Heart right ventricle (tissue), 16 donors: ENCODE measurements at regions not wholly inside any gene's neighbourhood (a gene's known extent, or its start where the extent isn't known, plus 50 kb on each side); places are given as distances from the start of the nearest gene placed in this dataset.
A peak's percentile ranks its signal among the peaks of the same experiment; 100 is the strongest.

Experiments used
- ATAC-seq, 8 donors: fragments of 200-7000 bp; cut with Tn5 transposase; one replicate each; pipeline ENCODE4 v1.9.1; 2020; ENCODE audit warnings: mild to moderate bottlenecking in 8 of 8, moderate library complexity in 8 of 8, moderate number of reproducible peaks in 1 of 8
- DNase-seq, 2 donors: peaks; one replicate each; pipeline ENCODE4 v3.0.0-alpha.2; 2020
- H3K27ac ChIP-seq, 10 donors: fragments of 200-600 bp; sonication (generic) in 2 of 10; one replicate each; pipeline versions ENCODE4 v1.5.0 to v1.8.0; 2020 to 2022; ENCODE audit warnings: mild to moderate bottlenecking in 3 of 10
- H3K27me3 ChIP-seq, 7 donors: fragments of 200-600 bp; one replicate each; pipeline ENCODE4 v1.8.0; 2021 to 2022; ENCODE audit warnings: mild to moderate bottlenecking in 2 of 7
- H3K36me3 ChIP-seq, 9 donors: fragments of 200-600 bp; sonication (generic) in 1 of 9; one replicate each; pipeline versions ENCODE4 v1.5.0 to v1.8.0; 2020 to 2022; ENCODE audit warnings: mild to moderate bottlenecking in 2 of 9
- H3K4me1 ChIP-seq, 9 donors: fragments of 200-600 bp; sonication (generic) in 1 of 9; one replicate each; pipeline versions ENCODE4 v1.5.0 to v1.8.0; 2020 to 2022; ENCODE audit warnings: mild to moderate bottlenecking in 4 of 9
- H3K4me3 ChIP-seq, 10 donors: fragments of 200-600 bp; sonication (generic) in 2 of 10; one replicate each; pipeline versions ENCODE4 v1.5.0 to v1.8.0; 2020 to 2022; ENCODE audit warnings: mild to moderate bottlenecking in 7 of 10, moderate library complexity in 2 of 10
- H3K9me3 ChIP-seq, 11 donors: fragments of 200-600 bp in 10 of 11; sonication (generic) in 2 of 11; one replicate each; pipeline versions ENCODE4 v1.5.0 to v1.8.0; 2013 to 2022; ENCODE audit warnings: mild to moderate bottlenecking in 2 of 11, control low read depth in 1 of 11, moderate library complexity in 1 of 11
- WGBS, 2 donors: extraction: QIAGEN DNeasy Blood & Tissue Kit; methylation state at CpG; one replicate each; pipeline ENCODE4 v1.1.7; 2013; ENCODE audit warnings: inconsistent platforms in 1 of 2; 5-methylcytosine and 5-hydroxymethylcytosine counted together
- intact Hi-C, 10 donors: fragments of 100-400 bp; cut with DNase I; formaldehyde crosslinking; loops; one replicate each; pipeline versions ENCODE4 v1.11.1 to v1.14.2; 2022
- TF ChIP-seq, protein P1 (sequence below), 9 donors: fragments of 200-600 bp; sonication (generic) in 2 of 9; IDR thresholded peaks; one replicate each; pipeline versions ENCODE4 v1.5.0 to v1.8.0; 2021 to 2022; ENCODE audit warnings: antibody characterized with exemption in 9 of 9, mild to moderate bottlenecking in 5 of 9, moderate library complexity in 1 of 9
- donor health status: Arrhythmogenic right ventricular cardiomyopathy.
- donor health status: ischemic (EF 13 %, LVEDD 7.1; RV severe dilation, severe dysfunction).
- donor health status: healthy with polysubstance abuse.
- donor health status: DM: no; HTN: yes; CAD: no.
- donor health status: DM: no; HTN: no; CAD: no.
- donor health status: ischemic (EF 25% LVEDD 6.9; RV normal size, moderate dysfunction).
- donor health status: ischemic (EF 25% LVEDD 5.7; RV mildly dilated, moderate dysfunction).
- donor health status: healthy.
- donor health status: DM: yes; HTN: yes; CAD: no.
- donor health status: Ischemic cardiomyopathy.
- donor health status: ischemic (EF 35%, LVEDD 5.7; RV mildly dilated, moderate dysfunction).
- donor health status: nonischemic (EF 11% LVEDD 7.7; RV severe dilation, severe dysfunction).
- donor health status: DM: yes; HTN: yes; CAD: no.
- donor health status: PGD.
- donor health status: ischemic (EF 29% LVEDD 5.4; RV normal size, mild dysfunction).
- donor health status: nonischemic (EF 23%, LVEDD 6.1; RV moderate dilation, normal function).

DNA sequence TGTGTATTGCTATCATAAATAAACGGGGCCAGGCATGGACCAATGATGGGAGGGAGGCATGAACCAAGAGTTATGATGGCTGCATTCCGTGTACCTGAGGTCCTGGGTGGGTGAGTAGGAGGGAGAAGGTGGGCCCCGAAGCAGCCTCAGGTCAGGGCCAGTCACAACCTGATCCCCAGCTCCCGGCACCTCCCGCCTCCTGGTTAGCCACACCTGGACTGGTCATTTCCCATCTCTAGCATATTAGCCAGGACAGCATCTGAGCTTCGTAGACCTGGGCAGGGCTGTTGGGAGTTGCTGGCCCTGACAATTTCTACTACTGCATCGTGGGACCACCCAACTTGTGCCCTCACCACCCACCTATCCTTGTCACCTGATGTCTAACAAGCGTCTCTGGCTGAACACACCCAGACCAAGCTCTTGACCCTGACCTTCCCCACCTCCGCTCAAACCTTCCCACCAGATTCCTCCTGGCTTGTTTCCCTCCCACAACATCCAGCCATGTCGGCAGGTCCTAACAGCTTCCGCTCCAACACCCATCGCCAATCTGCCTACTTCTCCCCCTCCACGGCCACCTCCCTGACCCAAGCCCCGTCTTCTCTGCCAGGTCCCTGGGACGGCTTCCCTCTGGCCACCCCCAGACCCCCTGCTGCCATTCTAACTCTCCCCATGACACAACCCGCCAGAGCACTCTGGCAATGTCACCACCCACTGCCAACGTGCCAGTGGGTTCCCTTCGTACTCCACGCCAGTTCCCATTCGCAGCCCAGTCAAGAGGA, 133.8 kb upstream of the IQSEC1 start:
- DNase-seq, result no peak
- TF ChIP-seq, protein P1, sequence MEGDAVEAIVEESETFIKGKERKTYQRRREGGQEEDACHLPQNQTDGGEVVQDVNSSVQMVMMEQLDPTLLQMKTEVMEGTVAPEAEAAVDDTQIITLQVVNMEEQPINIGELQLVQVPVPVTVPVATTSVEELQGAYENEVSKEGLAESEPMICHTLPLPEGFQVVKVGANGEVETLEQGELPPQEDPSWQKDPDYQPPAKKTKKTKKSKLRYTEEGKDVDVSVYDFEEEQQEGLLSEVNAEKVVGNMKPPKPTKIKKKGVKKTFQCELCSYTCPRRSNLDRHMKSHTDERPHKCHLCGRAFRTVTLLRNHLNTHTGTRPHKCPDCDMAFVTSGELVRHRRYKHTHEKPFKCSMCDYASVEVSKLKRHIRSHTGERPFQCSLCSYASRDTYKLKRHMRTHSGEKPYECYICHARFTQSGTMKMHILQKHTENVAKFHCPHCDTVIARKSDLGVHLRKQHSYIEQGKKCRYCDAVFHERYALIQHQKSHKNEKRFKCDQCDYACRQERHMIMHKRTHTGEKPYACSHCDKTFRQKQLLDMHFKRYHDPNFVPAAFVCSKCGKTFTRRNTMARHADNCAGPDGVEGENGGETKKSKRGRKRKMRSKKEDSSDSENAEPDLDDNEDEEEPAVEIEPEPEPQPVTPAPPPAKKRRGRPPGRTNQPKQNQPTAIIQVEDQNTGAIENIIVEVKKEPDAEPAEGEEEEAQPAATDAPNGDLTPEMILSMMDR (IDR thresholded peaks at IDR 0.05), result no peak
- Histone ChIP-seq H3K9me3 (no peaks in the 10 kb centered on the region), H3K4me1 (peaks cover 0 to 6% (median 0%) of the 10 kb centered on the region in 9 donors), H3K27ac (no peak overlapping the region), H3K36me3 (no peaks in the 10 kb centered on the region), H3K4me3 (no peak overlapping the region), H3K27me3 (peaks cover 0 to 55% (median 32%) of the 10 kb centered on the region in 7 donors)
- intact Hi-C loops, result no loop called here
- ATAC-seq, result no peak
- WGBS, 2 donors, result 73 to 77% methylated on average over 20 of the region's 20 CpGs

DNA sequence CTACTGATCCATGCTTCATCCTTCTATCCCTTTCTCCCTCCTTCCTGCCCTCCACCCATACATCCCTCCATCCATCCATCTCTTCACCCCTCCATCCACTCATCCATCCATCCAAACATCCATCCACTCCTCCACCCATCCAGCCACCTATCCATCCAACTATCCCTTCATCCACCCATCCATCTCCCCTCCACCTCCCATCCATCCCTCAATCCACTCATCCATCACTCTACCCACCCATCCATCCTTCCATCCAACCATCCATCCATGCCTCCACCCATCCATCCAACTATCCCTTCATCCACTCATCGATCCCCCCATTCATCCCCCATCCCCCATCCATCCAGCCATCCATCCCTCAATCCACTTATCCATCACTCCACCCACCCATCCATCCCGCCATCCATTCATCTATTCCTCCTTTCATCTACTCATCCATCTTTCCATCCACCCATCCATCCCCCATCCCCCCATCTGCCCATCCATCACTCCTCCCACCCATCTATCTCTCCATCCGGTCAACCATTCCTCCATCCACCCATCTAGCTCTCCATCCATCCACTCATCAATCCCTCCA, 132.4 kb upstream of the IQSEC1 start:
- no peak for DNase-seq
- H3K4me1 ChIP-seq, result peaks cover 0 to 6% (median 0%) of the 10 kb centered on the region in 9 donors
- 87 to 93% methylated on average over 3 of the region's 3 CpGs for WGBS, 2 donors
- H3K9me3 ChIP-seq, result no peaks in the 10 kb centered on the region
- no peak overlapping the region for H3K27ac ChIP-seq
- intact Hi-C loops, result no loop called here
- TF ChIP-seq, protein P1 (IDR thresholded peaks at IDR 0.05), result no peak
- no peak overlapping the region for H3K4me3 ChIP-seq
- peaks cover 0 to 61% (median 43%) of the 10 kb centered on the region in 7 donors for H3K27me3 ChIP-seq
- ATAC-seq, result no peak
- no peaks in the 10 kb centered on the region for H3K36me3 ChIP-seq

DNA sequence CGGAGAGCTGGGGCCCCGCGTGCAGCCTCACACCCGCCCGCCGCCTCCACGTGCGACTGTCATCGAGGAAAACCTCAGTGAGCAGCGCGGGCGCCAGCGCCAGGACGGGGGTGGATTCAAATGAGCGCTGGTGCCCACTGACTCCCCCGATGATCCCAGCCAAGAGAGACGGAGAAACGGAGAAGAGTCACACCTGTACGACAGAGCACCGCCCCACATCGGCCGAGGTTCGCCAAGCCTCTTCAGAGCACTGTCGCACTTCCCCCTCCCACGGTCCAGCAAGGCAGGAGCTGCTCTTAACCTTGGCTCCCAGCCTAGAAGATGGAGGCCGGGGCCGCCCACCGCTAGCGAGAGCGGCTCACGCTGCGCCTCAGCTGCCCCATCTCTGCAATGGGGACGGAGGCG, 130.9 kb upstream of the IQSEC1 start:
- TF ChIP-seq, protein P1 (IDR thresholded peaks at IDR 0.05), result no peak
- Histone ChIP-seq H3K4me1 (peaks cover 0 to 6% (median 0%) of the 10 kb centered on the region in 9 donors), H3K4me3 (peak overlapping the region in 2 of 10 donors; percentile 1 to 26), H3K36me3 (no peaks in the 10 kb centered on the region), H3K27ac (no peak overlapping the region), H3K9me3 (no peaks in the 10 kb centered on the region), H3K27me3 (peaks cover 0 to 70% (median 45%) of the 10 kb centered on the region in 7 donors)
- ATAC-seq (peak in 2 of 8 donors; percentile 18 to 29), DNase-seq (no peak)
- 17 to 24% methylated on average over 34 of the region's 34 CpGs for WGBS, 2 donors
- intact Hi-C loops, result no loop called here

DNA sequence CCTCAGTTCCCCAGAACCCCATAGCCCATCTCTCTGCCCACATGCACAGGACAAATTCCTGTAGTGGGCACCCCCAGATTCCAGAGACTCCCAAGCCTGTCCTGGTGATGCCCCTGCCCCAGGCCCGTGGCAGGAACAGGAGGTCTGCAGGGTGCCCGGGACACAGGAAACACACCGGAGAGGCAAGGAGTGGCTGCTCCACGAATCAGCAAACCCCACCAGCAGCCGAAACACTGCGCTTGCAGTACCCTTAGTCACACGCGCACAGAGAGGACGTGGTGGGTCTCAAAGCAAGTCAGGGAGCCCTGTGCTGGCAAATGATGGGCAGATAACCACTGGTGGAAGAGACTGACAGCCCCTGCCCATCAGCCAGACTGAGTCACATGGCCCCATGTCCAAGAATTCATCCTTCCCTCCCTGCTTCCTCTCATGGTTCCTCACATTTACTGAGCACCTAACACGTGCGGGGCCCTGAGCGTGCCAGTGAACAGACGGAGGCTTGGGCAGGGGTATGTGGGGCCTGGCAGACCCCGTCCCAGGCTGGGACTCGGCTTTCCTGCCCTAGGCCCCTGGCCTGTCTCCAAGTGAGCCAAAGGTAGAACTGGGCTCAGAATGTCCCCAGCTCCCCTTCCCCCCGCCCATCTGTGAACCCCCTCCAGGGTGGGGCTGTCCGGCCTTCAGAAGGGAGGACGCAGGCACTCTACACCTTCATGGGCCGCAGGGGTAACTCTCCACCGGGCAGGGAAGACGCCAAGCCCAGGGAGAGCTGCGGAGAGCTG, 130.4 kb upstream of the IQSEC1 start:
- Histone ChIP-seq H3K4me3 (no peak overlapping the region), H3K4me1 (peaks cover 0 to 6% (median 0%) of the 10 kb centered on the region in 9 donors), H3K9me3 (no peaks in the 10 kb centered on the region), H3K36me3 (no peaks in the 10 kb centered on the region), H3K27ac (no peak overlapping the region), H3K27me3 (peaks cover 0 to 71% (median 45%) of the 10 kb centered on the region in 7 donors)
- TF ChIP-seq, protein P1 (IDR thresholded peaks at IDR 0.05), result no peak
- no peak for DNase-seq
- ATAC-seq, result no peak
- 67 to 69% methylated on average over 22 of the region's 22 CpGs for WGBS, 2 donors
- intact Hi-C loops, result no loop called here
